ENCODE measurements at regions not wholly inside any gene's neighbourhood (a gene's known extent, or its start where the extent isn't known, plus 50 kb on each side); places are given as distances from the start of the nearest gene placed in this dataset.

DNA sequence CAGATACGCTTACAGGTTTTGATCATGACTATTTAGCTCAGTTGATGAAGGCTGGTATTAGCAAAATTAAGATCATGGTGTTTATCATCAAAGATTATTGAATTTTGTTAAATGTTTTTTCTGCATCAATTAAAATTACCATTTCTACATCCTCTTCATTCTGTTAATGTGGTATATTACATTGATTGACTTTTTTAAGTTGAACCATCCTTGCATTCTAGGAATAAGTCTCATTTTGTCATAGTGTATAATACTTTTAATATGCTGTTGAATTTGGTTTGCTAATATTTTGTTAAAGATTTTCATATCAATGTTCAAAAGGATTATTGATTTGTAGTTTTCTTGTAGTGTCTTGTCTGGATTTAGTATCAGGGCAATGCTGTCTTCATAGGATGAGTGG is 142.4 kb downstream of the LYPLAL1 start:
- no peak overlapping the region for H3K4ac ChIP-seq (replicated peaks; ENCODE audit: insufficient read length, low read depth, low read length)
- CTCF ChIA-PET (ENCODE audit: partially characterized antibody) = interaction anchor here (0.9 to 1.8 kb wide), 4 partner anchors 20 to 112 kb away, joined by 3 to 7 read pairs (median 4); no protein-coding TSS in a partner anchor
- no peak overlapping the region for H4K5ac ChIP-seq (ENCODE audit: insufficient read length, low read depth, low read length)
- H3K4me1 ChIP-seq (replicated peaks in 1 of 4; ENCODE audit: control insufficient read depth in 3 of 4, insufficient read depth in 4 of 4, low read length in 3 of 4) = no peaks in the 10 kb centered on the region
- H3K56ac ChIP-seq (replicated peaks; ENCODE audit: insufficient read length, low read depth, low read length) = no peak overlapping the region
- no peak overlapping the region for H3K14ac ChIP-seq (ENCODE audit: insufficient read length)
- no peak overlapping the region for H2BK5ac ChIP-seq (ENCODE audit: low read depth, low read length)
- POLR2A ChIA-PET (ENCODE audit: partially characterized antibody) = no interaction called here
- H4K20me1 ChIP-seq (replicated peaks in 1 of 2; ENCODE audit: control insufficient read depth in 1 of 2, insufficient read depth in 2 of 2, low read length in 2 of 2) = no peaks in the 10 kb centered on the region
- H4K91ac ChIP-seq (replicated peaks; ENCODE audit: insufficient read length, low read length) = no peak overlapping the region
- FAIRE-seq (no peak), DNase-seq (ENCODE audit: low read depth in 1 of 2, low spot score in 2 of 2) (no peak)
- no peaks in the 10 kb centered on the region for H3K36me3 ChIP-seq (ENCODE audit: control insufficient read depth in 2 of 4, insufficient read depth in 4 of 4, low read length in 3 of 4)
- no peak overlapping the region for H2BK120ac ChIP-seq (replicated peaks; ENCODE audit: low read depth, low read length)
- H2BK15ac ChIP-seq (ENCODE audit: low read length) = no peak overlapping the region
- H2AK5ac ChIP-seq (ENCODE audit: low read depth, low read length) = no peak overlapping the region
- H3K27ac ChIP-seq (ENCODE audit: low read depth, low read length) = no peak overlapping the region
- no peak overlapping the region for H3K4me3 ChIP-seq (ENCODE audit: extremely low read depth in 1 of 4, insufficient read depth in 2 of 4, low read depth in 3 of 4, low read length in 4 of 4)
- H3K27me3 ChIP-seq (replicated peaks in 1 of 4; ENCODE audit: control insufficient read depth in 3 of 4, extremely low read depth in 1 of 4, insufficient read depth in 3 of 4, low read length in 3 of 4) = no peaks in the 10 kb centered on the region
- no peaks in the 10 kb centered on the region for H3K23me2 ChIP-seq (ENCODE audit: low read depth, low read length)
- TF ChIP-seq HDAC2 (IDR thresholded peaks at IDR 0.05; ENCODE audit: borderline replicate concordance in 1 of 2, low read depth in 2 of 2, low read length in 2 of 2) (no peak), RAD21 (IDR thresholded peaks at IDR 0.05 in 1 of 2, conservative IDR thresholded peaks at IDR 0.05 in 1 of 2; ENCODE audit: low read depth in 2 of 2, low read length in 2 of 2) (no peak)
- H3K18ac ChIP-seq (ENCODE audit: extremely low read depth, low read length) = no peak overlapping the region
- H3K79me1 ChIP-seq (ENCODE audit: low read depth, low read length) = no peaks in the 10 kb centered on the region
- H4K8ac ChIP-seq (ENCODE audit: extremely low read depth, insufficient read depth, low read length) = no peak overlapping the region
- no peak overlapping the region for H2BK20ac ChIP-seq (ENCODE audit: low read length)
- WGBS, 2 experiments (ENCODE audit: extremely low coverage in 1 of 2, insufficient coverage in 1 of 2, insufficient read length in 1 of 2, insufficient replicate concordance in 2 of 2, low coverage in 1 of 2, low lambda C conversion rate in 2 of 2, missing lambda C conversion rate in 1 of 2) = 94% methylated on average over 1 of the region's 1 CpG; no CpG with 5 or more reads in 1 of the 2 experiments
- H3K23ac ChIP-seq (ENCODE audit: insufficient read length) = no peak overlapping the region
- H3K79me2 ChIP-seq (ENCODE audit: control insufficient read depth in 1 of 2, insufficient read depth in 2 of 2, low read length in 2 of 2) = no peaks in the 10 kb centered on the region
- H3K9ac ChIP-seq (replicated peaks in 1 of 4; ENCODE audit: extremely low read depth in 1 of 4, low read depth in 3 of 4, low read length in 3 of 4) = no peak overlapping the region
- no peak overlapping the region for H2AFZ ChIP-seq (ENCODE audit: low read length)
- H2BK12ac ChIP-seq (ENCODE audit: low read depth, low read length) = no peak overlapping the region
- H3K4me2 ChIP-seq (ENCODE audit: insufficient read depth in 1 of 2, low read depth in 2 of 2, low read length in 2 of 2) = no peak overlapping the region
- H3K9me3 ChIP-seq (ENCODE audit: insufficient read depth in 2 of 2, low read depth in 1 of 2, low read length in 1 of 2) = no peaks in the 10 kb centered on the region
